ENCODE measurements at regions not wholly inside any gene's neighbourhood (a gene's known extent, or its start where the extent isn't known, plus 50 kb on each side); places are given as distances from the start of the nearest gene placed in this dataset.

DNA sequence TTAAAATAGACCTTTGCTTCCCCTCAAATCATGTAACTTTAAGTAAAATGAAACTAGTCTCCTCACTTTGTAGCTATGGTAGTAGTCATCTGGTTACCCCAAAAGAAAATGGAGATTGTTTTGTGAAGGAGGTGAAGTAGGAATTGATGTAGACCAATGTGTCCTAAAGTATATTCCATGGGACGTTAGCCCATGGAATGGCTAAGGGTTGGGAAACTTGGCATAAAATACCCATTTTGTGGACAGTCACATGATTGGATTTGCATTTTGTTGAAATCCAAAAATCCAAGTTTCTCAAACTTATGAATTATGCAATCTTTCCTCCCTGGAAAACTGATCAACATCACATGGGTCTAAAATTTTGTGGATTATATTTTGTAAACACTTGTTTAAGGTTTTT lies 290.6 kb downstream of the OSTF1 start:
- TF ChIP-seq EZH2 (IDR thresholded peaks at IDR 0.05; ENCODE audit: low read depth): no peak
- TF ChIP-seq, protein P1, sequence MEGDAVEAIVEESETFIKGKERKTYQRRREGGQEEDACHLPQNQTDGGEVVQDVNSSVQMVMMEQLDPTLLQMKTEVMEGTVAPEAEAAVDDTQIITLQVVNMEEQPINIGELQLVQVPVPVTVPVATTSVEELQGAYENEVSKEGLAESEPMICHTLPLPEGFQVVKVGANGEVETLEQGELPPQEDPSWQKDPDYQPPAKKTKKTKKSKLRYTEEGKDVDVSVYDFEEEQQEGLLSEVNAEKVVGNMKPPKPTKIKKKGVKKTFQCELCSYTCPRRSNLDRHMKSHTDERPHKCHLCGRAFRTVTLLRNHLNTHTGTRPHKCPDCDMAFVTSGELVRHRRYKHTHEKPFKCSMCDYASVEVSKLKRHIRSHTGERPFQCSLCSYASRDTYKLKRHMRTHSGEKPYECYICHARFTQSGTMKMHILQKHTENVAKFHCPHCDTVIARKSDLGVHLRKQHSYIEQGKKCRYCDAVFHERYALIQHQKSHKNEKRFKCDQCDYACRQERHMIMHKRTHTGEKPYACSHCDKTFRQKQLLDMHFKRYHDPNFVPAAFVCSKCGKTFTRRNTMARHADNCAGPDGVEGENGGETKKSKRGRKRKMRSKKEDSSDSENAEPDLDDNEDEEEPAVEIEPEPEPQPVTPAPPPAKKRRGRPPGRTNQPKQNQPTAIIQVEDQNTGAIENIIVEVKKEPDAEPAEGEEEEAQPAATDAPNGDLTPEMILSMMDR (conservative IDR thresholded peaks at IDR 0.05): no peak
